GM23248 (cell line): ENCODE measurements at regions not wholly inside any gene's neighbourhood (a gene's known extent, or its start where the extent isn't known, plus 50 kb on each side); places are given as distances from the start of the nearest gene placed in this dataset.

ENCODE experiments used
- DNase-seq: peaks from one replicate; pipeline ENCODE4 v3.0.0-alpha.2; 2015
- H2AFZ ChIP-seq: fragments of 200-600 bp; sonication (generic); 2 replicates; pipeline ENCODE4 v1.6.1; 2016; ENCODE audit warnings: antibody characterized with exemption
- H3F3A ChIP-seq: fragments of 200-600 bp; sonication (generic); 2 replicates; pipeline ENCODE4 v1.6.1; 2016; ENCODE audit warnings: mild to moderate bottlenecking, antibody characterized with exemption, mixed run types; ENCODE audit not compliant: insufficient read depth
- H3K27ac ChIP-seq: fragments of 200-600 bp; sonication (generic); 2 replicates; pipeline ENCODE4 v1.5.1; 2016; ENCODE audit warnings: mild to moderate bottlenecking
- H3K27me3 ChIP-seq: fragments of 200-600 bp; sonication (generic); replicated peaks from 2 replicates; pipeline ENCODE4 v1.6.1; 2016; ENCODE audit warnings: mild to moderate bottlenecking; ENCODE audit not compliant: insufficient read depth
- H3K36me3 ChIP-seq: fragments of 200-600 bp; sonication (generic); 2 replicates; pipeline ENCODE4 v1.6.1; 2016; ENCODE audit warnings: low read depth, mild to moderate bottlenecking
- H3K4me1 ChIP-seq: fragments of 200-600 bp; sonication (generic); 2 replicates; pipeline ENCODE4 v1.6.1; 2016; ENCODE audit warnings: mild to moderate bottlenecking; ENCODE audit not compliant: insufficient read depth
- H3K4me2 ChIP-seq: fragments of 200-600 bp; sonication (generic); one replicate; pipeline ENCODE4 v1.6.1; 2016; ENCODE audit warnings: mild to moderate bottlenecking; ENCODE audit not compliant: unreplicated experiment
- H3K4me3 ChIP-seq: fragments of 200-600 bp; sonication (generic); 2 replicates; pipeline ENCODE4 v1.5.1; 2016; ENCODE audit warnings: mild to moderate bottlenecking
- H3K79me2 ChIP-seq: fragments of 200-600 bp; sonication (generic); 2 replicates; pipeline ENCODE4 v1.6.1; 2016; ENCODE audit warnings: mild to moderate bottlenecking; ENCODE audit not compliant: insufficient read depth
- H3K9ac ChIP-seq: fragments of 200-600 bp; sonication (generic); 2 replicates; pipeline ENCODE4 v1.6.1; 2016; ENCODE audit warnings: mild to moderate bottlenecking
- H3K9me2 ChIP-seq: fragments of 200-600 bp; sonication (generic); 2 replicates; pipeline ENCODE4 v1.6.1; 2016; ENCODE audit warnings: mixed run types, mild to moderate bottlenecking, moderate library complexity; ENCODE audit not compliant: insufficient read depth
- H3K9me3 ChIP-seq: fragments of 200-600 bp; sonication (generic); one replicate; pipeline ENCODE4 v1.6.1; 2017; ENCODE audit warnings: low read depth
- H4K20me1 ChIP-seq: fragments of 200-600 bp; sonication (generic); 2 replicates; pipeline ENCODE4 v1.6.0; 2016; ENCODE audit not compliant: insufficient read depth
- EZH2 ChIP-seq: fragments of 200-600 bp; sonication (generic); IDR thresholded peaks from 2 replicates; pipeline ENCODE4 v1.6.1; 2018; ENCODE audit warnings: antibody characterized with exemption, mild to moderate bottlenecking; ENCODE audit not compliant: insufficient read depth, poor library complexity, severe bottlenecking
- EZH2phosphoT487 ChIP-seq: fragments of 200-600 bp; sonication (generic); IDR thresholded peaks from 2 replicates; pipeline ENCODE4 v1.6.1; 2018; ENCODE audit warnings: antibody characterized with exemption, moderate library complexity, mild to moderate bottlenecking, low read depth; ENCODE audit not compliant: insufficient read depth
- WGBS, 2 experiments: methylation state at CpG; one replicate each; pipeline ENCODE4 v1.1.6; 2015 to 2017; ENCODE audit warnings: low lambda C conversion rate in 2 of 2, low coverage in 1 of 2; ENCODE audit errors: missing lambda C conversion rate in 2 of 2; 5-methylcytosine and 5-hydroxymethylcytosine counted together
- in situ Hi-C: fragments of 300-500 bp; cut with MboI; formaldehyde crosslinking; loops from 2 replicates; pipeline ENCODE4 v1.15.0; 2020

GRCh38 chr13:95474992-95475391 is 77.5 kb upstream of the CLDN10 start:
- H3K4me1 ChIP-seq = no peaks in the 10 kb centered on the region
- in situ Hi-C loops = no loop called here
- DNase-seq = no peak
- no peak overlapping the region for H3K9ac ChIP-seq
- no peaks in the 10 kb centered on the region for H4K20me1 ChIP-seq
- H3K4me2 ChIP-seq = no peak overlapping the region
- WGBS, 2 experiments = 58 to 67% methylated on average over 3 of the region's 3 CpGs
- H3K9me2 ChIP-seq = no peaks in the 10 kb centered on the region
- H3K79me2 ChIP-seq = no peaks in the 10 kb centered on the region
- no peak overlapping the region for H2AFZ ChIP-seq
- H3K9me3 ChIP-seq = no peaks in the 10 kb centered on the region
- H3F3A ChIP-seq = no peaks in the 10 kb centered on the region
- H3K27me3 ChIP-seq = peaks cover 12% of the 10 kb centered on the region; the same call in 1 of the 2 replicates
- no peaks in the 10 kb centered on the region for H3K36me3 ChIP-seq
- TF ChIP-seq EZH2 (no peak), EZH2phosphoT487 (no peak)
- no peak overlapping the region for H3K4me3 ChIP-seq
- no peak overlapping the region for H3K27ac ChIP-seq

DNA sequence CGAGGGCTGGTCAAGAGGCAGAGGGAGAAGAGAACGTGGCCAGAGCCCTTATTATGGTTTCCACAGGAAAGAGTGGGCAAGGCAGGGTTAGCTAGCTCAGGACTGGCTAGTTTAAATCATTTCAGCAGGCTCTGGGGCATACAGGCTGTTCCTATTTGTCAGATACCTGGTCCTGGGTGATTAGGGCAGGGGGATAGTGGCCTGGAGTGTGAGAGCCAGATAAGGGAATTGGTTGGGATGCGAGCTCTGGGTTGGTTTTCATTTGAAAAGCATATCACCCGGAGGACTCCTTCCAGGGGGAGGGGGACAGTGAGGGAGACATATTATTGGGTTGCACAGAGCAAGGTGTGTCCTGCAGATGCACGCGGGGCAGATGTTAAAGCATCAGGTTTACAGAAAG is 75.3 kb upstream of the CLDN10 start:
- no peak overlapping the region for H3K9ac ChIP-seq
- H3K27ac ChIP-seq = no peak overlapping the region
- no peaks in the 10 kb centered on the region for H3K9me2 ChIP-seq
- in situ Hi-C loops = no loop called here
- TF ChIP-seq EZH2 = no peak
- TF ChIP-seq EZH2phosphoT487 = no peak
- 57 to 61% methylated on average over 6 of the region's 6 CpGs for WGBS, 2 experiments
- no peaks in the 10 kb centered on the region for H3F3A ChIP-seq
- H2AFZ ChIP-seq = no peak overlapping the region
- no peak overlapping the region for H3K4me2 ChIP-seq
- DNase-seq = no peak
- no peaks in the 10 kb centered on the region for H3K9me3 ChIP-seq
- 0 out of 2 replicates have a peak, but pooled peaks cover 12% of the 10 kb centered on the region for H3K27me3 ChIP-seq
- no peaks in the 10 kb centered on the region for H3K36me3 ChIP-seq
- H3K4me3 ChIP-seq = no peak overlapping the region
- peaks cover 7% of the 10 kb centered on the region; the same call in 1 of the 2 replicates for H3K4me1 ChIP-seq
- no peaks in the 10 kb centered on the region for H3K79me2 ChIP-seq
- no peaks in the 10 kb centered on the region for H4K20me1 ChIP-seq

DNA sequence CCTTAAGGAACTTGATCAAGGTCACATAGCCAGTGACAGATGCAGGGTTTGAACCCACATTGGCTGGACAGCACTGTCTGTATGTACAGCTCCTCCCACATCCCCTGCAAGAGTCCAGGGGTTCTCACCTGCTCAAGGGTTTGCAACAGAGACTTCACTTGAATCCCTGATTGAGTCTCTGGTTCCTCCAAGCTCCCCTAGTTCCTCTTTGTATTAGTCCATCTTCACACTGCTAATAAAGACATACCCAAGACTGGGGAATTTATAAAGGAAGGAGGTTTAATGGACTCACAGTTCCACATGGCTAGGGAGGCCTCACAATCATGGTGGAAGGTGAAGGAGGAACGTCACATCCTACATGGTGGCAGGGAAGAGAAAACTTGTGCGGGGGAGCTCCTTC is 72.8 kb upstream of the CLDN10 start:
- no peak for TF ChIP-seq EZH2phosphoT487
- no peak for TF ChIP-seq EZH2
- no peak overlapping the region for H3K27ac ChIP-seq
- no peaks in the 10 kb centered on the region for H3K9me3 ChIP-seq
- H3K9ac ChIP-seq = no peak overlapping the region
- H3F3A ChIP-seq = no peaks in the 10 kb centered on the region
- H3K4me3 ChIP-seq = no peak overlapping the region
- DNase-seq = no peak
- H3K79me2 ChIP-seq = no peaks in the 10 kb centered on the region
- no peak overlapping the region; the same call in 1 of the 2 replicates for H2AFZ ChIP-seq
- H3K27me3 ChIP-seq = 0 out of 2 replicates have a peak, but pooled peaks cover 12% of the 10 kb centered on the region
- peaks cover 7% of the 10 kb centered on the region; the same call in 1 of the 2 replicates for H3K4me1 ChIP-seq
- no peaks in the 10 kb centered on the region for H3K9me2 ChIP-seq
- in situ Hi-C loops = no loop called here
- 42 to 58% methylated on average over 1 to 2 of the region's 2 CpGs for WGBS, 2 experiments
- H3K36me3 ChIP-seq = no peaks in the 10 kb centered on the region
- no peaks in the 10 kb centered on the region for H4K20me1 ChIP-seq
- H3K4me2 ChIP-seq = no peak overlapping the region

DNA sequence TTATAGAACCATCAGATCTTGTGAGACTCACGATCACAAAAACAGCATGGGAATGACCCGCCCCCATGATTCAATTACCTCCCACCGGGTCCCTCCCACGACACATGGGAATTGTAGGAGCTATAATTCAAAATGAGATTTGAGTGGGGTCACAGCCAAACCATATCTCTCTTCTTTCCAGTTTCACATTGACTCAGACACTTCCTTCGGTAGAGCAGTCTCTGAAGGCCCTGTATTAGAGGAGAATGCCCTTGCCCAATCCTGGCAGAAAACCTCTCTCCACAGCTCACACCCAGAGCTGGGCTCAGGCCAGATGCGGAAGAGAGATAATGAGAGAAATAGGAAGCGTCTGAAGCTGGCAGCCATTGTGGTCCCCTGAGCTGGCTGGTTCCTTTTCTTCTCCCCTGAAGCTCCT is 72.4 kb upstream of the CLDN10 start:
- 0 out of 2 replicates have a peak, but pooled peaks cover 12% of the 10 kb centered on the region for H3K27me3 ChIP-seq
- H3K9me2 ChIP-seq = no peaks in the 10 kb centered on the region
- H3K4me3 ChIP-seq = no peak overlapping the region
- DNase-seq = no peak
- no peaks in the 10 kb centered on the region for H4K20me1 ChIP-seq
- peaks cover 10% of the 10 kb centered on the region for H3K4me1 ChIP-seq
- H3K27ac ChIP-seq = no peak overlapping the region
- no peak overlapping the region for H3K9ac ChIP-seq
- no peak overlapping the region for H2AFZ ChIP-seq
- in situ Hi-C loops = no loop called here
- 54 to 55% methylated on average over 7 of the region's 7 CpGs for WGBS, 2 experiments
- no peaks in the 10 kb centered on the region for H3K79me2 ChIP-seq
- H3F3A ChIP-seq = 0 out of 2 replicates have a peak, but pooled peaks cover 2% of the 10 kb centered on the region
- no peak overlapping the region for H3K4me2 ChIP-seq
- no peaks in the 10 kb centered on the region for H3K9me3 ChIP-seq
- H3K36me3 ChIP-seq = no peaks in the 10 kb centered on the region
- TF ChIP-seq EZH2 = no peak
- no peak for TF ChIP-seq EZH2phosphoT487
